ENCODE measurements at regions not wholly inside any gene's neighbourhood (a gene's known extent, or its start where the extent isn't known, plus 50 kb on each side); places are given as distances from the start of the nearest gene placed in this dataset.
"Not testable (repeated sequence)": the region's sequence is repeated elsewhere in the genome, so short reads cannot be mapped to it uniquely, and the experiment has no call there.

DNA sequence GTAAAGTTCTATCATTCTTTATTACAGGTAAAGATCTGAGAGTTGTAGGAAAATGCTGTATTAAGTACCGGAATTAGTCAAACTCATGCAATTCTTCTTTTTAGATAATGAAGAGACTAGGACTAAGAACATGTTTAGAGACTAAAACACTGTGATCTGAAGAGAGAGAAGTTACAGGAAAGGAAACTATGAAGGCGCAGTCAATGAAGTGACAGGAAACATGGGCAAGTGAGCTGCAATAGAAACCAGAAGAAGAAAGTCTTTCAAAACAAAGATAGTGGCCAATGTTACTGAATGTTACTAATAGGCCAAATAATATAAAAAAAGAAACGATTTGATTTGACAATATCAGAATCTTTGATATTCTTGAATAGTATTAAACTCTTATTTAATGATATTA lies 659.4 kb upstream of the RGS18 start:
- Histone ChIP-seq H3K36me3 (ENCODE audit: control insufficient read depth, low read length) (no peaks in the 10 kb centered on the region), H3F3A (ENCODE audit: control insufficient read depth, insufficient read depth) (no peaks in the 10 kb centered on the region), H4K20me1 (ENCODE audit: control insufficient read depth, insufficient read depth, low read depth, low read length) (no peaks in the 10 kb centered on the region), H3K9me2 (replicated peaks; ENCODE audit: control insufficient read depth, low read length) (no peaks in the 10 kb centered on the region), H3K27ac (ENCODE audit: low read depth, low read length) (no peak overlapping the region), H3K27me3 (ENCODE audit: control insufficient read depth, low read length) (no peaks in the 10 kb centered on the region), H3K4me2 (ENCODE audit: low read length) (no peak overlapping the region), H3K4me1 (ENCODE audit: control insufficient read depth, low read length) (no peaks in the 10 kb centered on the region), H3K9me3 (ENCODE audit: control insufficient read depth, insufficient read depth, low read length) (no peaks in the 10 kb centered on the region), H3K4me3 (ENCODE audit: low read length) (no peak overlapping the region), H3K79me2 (ENCODE audit: control insufficient read depth, low read length) (no peaks in the 10 kb centered on the region)
- TF ChIP-seq CTCF (IDR thresholded peaks at IDR 0.05; ENCODE audit: low read depth, low read length, poor library complexity, severe bottlenecking) (no peak), EZH2phosphoT487 (IDR thresholded peaks at IDR 0.05; ENCODE audit: borderline replicate concordance, low read length) (no peak)

DNA sequence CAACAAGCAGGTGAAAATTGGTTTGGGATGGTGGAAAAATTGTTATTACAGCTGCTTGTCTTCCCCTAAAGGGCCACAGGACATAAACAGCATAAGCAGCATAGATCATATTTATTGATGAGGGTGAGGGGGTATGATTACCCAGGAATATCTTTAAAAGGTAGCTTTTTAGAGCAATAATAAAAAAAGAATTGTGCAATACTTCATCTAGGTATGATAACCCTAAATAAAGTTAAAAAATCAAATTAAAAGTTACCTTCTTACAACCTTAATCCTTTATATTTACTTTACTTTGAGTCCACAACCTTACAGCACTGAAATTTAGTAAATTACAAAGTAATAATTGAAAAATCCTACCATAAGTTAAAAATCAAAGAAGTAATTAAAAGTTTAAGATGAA lies 653.3 kb upstream of the RGS18 start:
- Histone ChIP-seq H3K4me3 (ENCODE audit: low read length) (no peak overlapping the region), H3K27me3 (ENCODE audit: control insufficient read depth, low read length) (no peaks in the 10 kb centered on the region), H3K27ac (ENCODE audit: low read depth, low read length) (no peak overlapping the region), H3K36me3 (ENCODE audit: control insufficient read depth, low read length) (no peaks in the 10 kb centered on the region), H3K9me3 (ENCODE audit: control insufficient read depth, insufficient read depth, low read length) (no peaks in the 10 kb centered on the region), H3K9me2 (replicated peaks; ENCODE audit: control insufficient read depth, low read length) (no peaks in the 10 kb centered on the region), H3K79me2 (ENCODE audit: control insufficient read depth, low read length) (no peaks in the 10 kb centered on the region), H3K4me1 (ENCODE audit: control insufficient read depth, low read length) (no peaks in the 10 kb centered on the region), H4K20me1 (ENCODE audit: control insufficient read depth, insufficient read depth, low read depth, low read length) (no peaks in the 10 kb centered on the region), H3F3A (ENCODE audit: control insufficient read depth, insufficient read depth) (no peaks in the 10 kb centered on the region), H3K4me2 (ENCODE audit: low read length) (no peak overlapping the region)
- no peak for TF ChIP-seq EZH2phosphoT487 (IDR thresholded peaks at IDR 0.05; ENCODE audit: borderline replicate concordance, low read length)
- TF ChIP-seq CTCF (IDR thresholded peaks at IDR 0.05; ENCODE audit: low read depth, low read length, poor library complexity, severe bottlenecking): no peak

GRCh38 chr1:191508239-191508638 lies 650.0 kb upstream of the RGS18 start:
- no peaks in the 10 kb centered on the region for H3F3A ChIP-seq (ENCODE audit: control insufficient read depth, insufficient read depth)
- H3K4me3 ChIP-seq (ENCODE audit: low read length): no peak overlapping the region
- H3K9me3 ChIP-seq (ENCODE audit: control insufficient read depth, insufficient read depth, low read length): no peaks in the 10 kb centered on the region
- H3K79me2 ChIP-seq (ENCODE audit: control insufficient read depth, low read length): no peaks in the 10 kb centered on the region
- no peaks in the 10 kb centered on the region for H3K27me3 ChIP-seq (ENCODE audit: control insufficient read depth, low read length)
- TF ChIP-seq CTCF (IDR thresholded peaks at IDR 0.05; ENCODE audit: low read depth, low read length, poor library complexity, severe bottlenecking) (no peak), EZH2phosphoT487 (IDR thresholded peaks at IDR 0.05; ENCODE audit: borderline replicate concordance, low read length) (no peak)
- no peaks in the 10 kb centered on the region for H3K36me3 ChIP-seq (ENCODE audit: control insufficient read depth, low read length)
- no peaks in the 10 kb centered on the region for H3K9me2 ChIP-seq (replicated peaks; ENCODE audit: control insufficient read depth, low read length)
- no peaks in the 10 kb centered on the region for H4K20me1 ChIP-seq (ENCODE audit: control insufficient read depth, insufficient read depth, low read depth, low read length)
- no peaks in the 10 kb centered on the region for H3K4me1 ChIP-seq (ENCODE audit: control insufficient read depth, low read length)
- no peak overlapping the region for H3K27ac ChIP-seq (ENCODE audit: low read depth, low read length)
- no peak overlapping the region for H3K4me2 ChIP-seq (ENCODE audit: low read length)

DNA sequence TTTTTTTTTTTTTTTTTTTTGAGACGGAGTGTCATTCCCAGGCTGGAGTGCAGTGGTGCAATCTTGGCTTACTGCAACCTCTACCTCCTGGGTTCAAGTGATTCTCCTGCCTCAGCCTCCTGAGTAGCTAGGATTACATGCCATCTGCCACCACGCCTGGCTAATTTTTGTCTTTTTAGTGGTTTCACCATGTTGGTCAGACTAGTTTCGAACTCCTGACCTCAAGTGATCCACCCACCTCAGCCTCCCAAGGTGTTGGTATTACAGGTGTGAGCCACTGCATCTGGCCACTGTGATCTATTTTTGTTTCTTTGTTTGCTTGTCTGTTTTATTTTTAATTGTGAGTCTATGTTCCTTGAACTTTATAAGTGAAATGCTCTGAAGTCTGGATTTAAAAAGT lies 646.8 kb upstream of the RGS18 start:
- not testable (repeated sequence) for H3K9me2 ChIP-seq (replicated peaks; ENCODE audit: control insufficient read depth, low read length); H3K4me1 ChIP-seq (ENCODE audit: control insufficient read depth, low read length); H3K27me3 ChIP-seq (ENCODE audit: control insufficient read depth, low read length); H3K36me3 ChIP-seq (ENCODE audit: control insufficient read depth, low read length); H4K20me1 ChIP-seq (ENCODE audit: control insufficient read depth, insufficient read depth, low read depth, low read length); H3F3A ChIP-seq (ENCODE audit: control insufficient read depth, insufficient read depth); H3K9me3 ChIP-seq (ENCODE audit: control insufficient read depth, insufficient read depth, low read length); H3K4me2 ChIP-seq (ENCODE audit: low read length); H3K4me3 ChIP-seq (ENCODE audit: low read length); H3K79me2 ChIP-seq (ENCODE audit: control insufficient read depth, low read length); H3K27ac ChIP-seq (ENCODE audit: low read depth, low read length)
